ENCODE measurements at regions not wholly inside any gene's neighbourhood (a gene's known extent, or its start where the extent isn't known, plus 50 kb on each side); places are given as distances from the start of the nearest gene placed in this dataset.

DNA sequence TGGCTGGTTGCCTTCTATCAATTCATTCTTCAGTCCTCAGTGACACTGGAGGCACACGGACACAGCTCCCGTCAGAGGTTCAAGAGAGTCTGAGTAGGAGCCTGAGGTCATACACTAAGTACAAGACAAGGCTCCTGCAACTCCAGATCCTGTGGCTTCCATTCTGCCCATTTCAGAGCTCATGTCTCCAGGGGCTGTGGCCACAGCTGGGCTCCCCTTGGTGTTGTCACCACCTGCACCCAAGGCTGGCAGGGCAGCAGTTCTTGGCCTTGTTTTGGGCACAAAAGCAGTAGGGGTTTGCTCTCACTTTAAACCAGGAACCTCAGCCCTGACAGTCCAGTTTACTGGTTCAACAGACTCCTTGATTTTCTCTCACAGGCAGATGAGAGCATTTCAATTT lies 189.6 kb downstream of the ICE1 start:
- TF ChIP-seq, protein P1, sequence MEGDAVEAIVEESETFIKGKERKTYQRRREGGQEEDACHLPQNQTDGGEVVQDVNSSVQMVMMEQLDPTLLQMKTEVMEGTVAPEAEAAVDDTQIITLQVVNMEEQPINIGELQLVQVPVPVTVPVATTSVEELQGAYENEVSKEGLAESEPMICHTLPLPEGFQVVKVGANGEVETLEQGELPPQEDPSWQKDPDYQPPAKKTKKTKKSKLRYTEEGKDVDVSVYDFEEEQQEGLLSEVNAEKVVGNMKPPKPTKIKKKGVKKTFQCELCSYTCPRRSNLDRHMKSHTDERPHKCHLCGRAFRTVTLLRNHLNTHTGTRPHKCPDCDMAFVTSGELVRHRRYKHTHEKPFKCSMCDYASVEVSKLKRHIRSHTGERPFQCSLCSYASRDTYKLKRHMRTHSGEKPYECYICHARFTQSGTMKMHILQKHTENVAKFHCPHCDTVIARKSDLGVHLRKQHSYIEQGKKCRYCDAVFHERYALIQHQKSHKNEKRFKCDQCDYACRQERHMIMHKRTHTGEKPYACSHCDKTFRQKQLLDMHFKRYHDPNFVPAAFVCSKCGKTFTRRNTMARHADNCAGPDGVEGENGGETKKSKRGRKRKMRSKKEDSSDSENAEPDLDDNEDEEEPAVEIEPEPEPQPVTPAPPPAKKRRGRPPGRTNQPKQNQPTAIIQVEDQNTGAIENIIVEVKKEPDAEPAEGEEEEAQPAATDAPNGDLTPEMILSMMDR (conservative IDR thresholded peaks at IDR 0.05 in 1 of 2, IDR thresholded peaks at IDR 0.05 in 1 of 2; ENCODE audit: extremely low read depth in 1 of 2, insufficient read depth in 1 of 2, low read depth in 1 of 2, low read length in 2 of 2), result no peak
- TF ChIP-seq EZH2 (IDR thresholded peaks at IDR 0.05; ENCODE audit: borderline replicate concordance, low read length), result no peak

Data from mammary epithelial cell (primary cell).